Loucy (cell line): ENCODE measurements at regions not wholly inside any gene's neighbourhood (a gene's known extent, or its start where the extent isn't known, plus 50 kb on each side); places are given as distances from the start of the nearest gene placed in this dataset.

Experiments
- H2AFZ ChIP-seq: fragments of 200-600 bp; sonication (generic); 2 replicates; pipeline ENCODE4 v1.6.0; 2016; ENCODE audit warnings: antibody characterized with exemption, mild to moderate bottlenecking, low read length, moderate library complexity
- H3F3A ChIP-seq: fragments of 200-600 bp; 2 replicates; pipeline ENCODE4 v1.6.0; 2016; ENCODE audit warnings: antibody characterized with exemption, low read depth, mild to moderate bottlenecking
- H3K27me3 ChIP-seq: fragments of 200-600 bp; sonication (generic); 2 replicates; pipeline ENCODE4 v1.6.1; 2014; ENCODE audit warnings: low read length, mild to moderate bottlenecking; ENCODE audit not compliant: insufficient read depth, poor library complexity, severe bottlenecking
- H3K36me3 ChIP-seq: fragments of 200-600 bp; sonication (generic); 2 replicates; pipeline ENCODE4 v1.6.1; 2016; ENCODE audit warnings: low read length; ENCODE audit not compliant: insufficient read depth
- H3K4me1 ChIP-seq: fragments of 200-600 bp; sonication (generic); 2 replicates; pipeline ENCODE4 v1.5.1; 2014; ENCODE audit warnings: low read length, mild to moderate bottlenecking; ENCODE audit not compliant: insufficient read depth, poor library complexity, severe bottlenecking
- H3K4me2 ChIP-seq: fragments of 200-600 bp; sonication (generic); 2 replicates; pipeline ENCODE4 v1.6.0; 2014; ENCODE audit warnings: antibody characterized with exemption, low read length, low read depth, mild to moderate bottlenecking; ENCODE audit not compliant: poor library complexity, severe bottlenecking
- H3K4me3 ChIP-seq: fragments of 200-600 bp; sonication (generic); 2 replicates; pipeline ENCODE4 v1.5.1; 2014; ENCODE audit warnings: low read length, mild to moderate bottlenecking, mixed read lengths; ENCODE audit not compliant: poor library complexity, severe bottlenecking
- H3K79me2 ChIP-seq: fragments of 200-600 bp; sonication (generic); 2 replicates; pipeline ENCODE4 v1.6.1; 2014; ENCODE audit warnings: low read length; ENCODE audit not compliant: insufficient read depth
- H3K9ac ChIP-seq: fragments of 200-600 bp; sonication (generic); 2 replicates; pipeline ENCODE4 v1.6.0; 2014; ENCODE audit warnings: mild to moderate bottlenecking, low read depth, low read length, moderate library complexity; ENCODE audit not compliant: poor library complexity, severe bottlenecking
- H3K9me2 ChIP-seq: fragments of 200-600 bp; sonication (generic); replicated peaks from 2 replicates; pipeline ENCODE4 v1.6.1; 2016; ENCODE audit warnings: low read depth, low read length, mixed read lengths
- H3K9me3 ChIP-seq: fragments of 200-600 bp; sonication (generic); 2 replicates; pipeline ENCODE4 v1.6.1; 2014; ENCODE audit warnings: mild to moderate bottlenecking, antibody characterized with exemption, low read length, low read depth; ENCODE audit not compliant: insufficient read depth
- H4K20me1 ChIP-seq: fragments of 200-600 bp; sonication (generic); 2 replicates; pipeline ENCODE4 v1.6.0; 2014; ENCODE audit warnings: antibody characterized with exemption, low read length, mild to moderate bottlenecking; ENCODE audit not compliant: insufficient read depth, poor library complexity, severe bottlenecking
- EZH2phosphoT487 ChIP-seq: fragments of 200-600 bp; IDR thresholded peaks from 2 replicates; pipeline ENCODE4 v1.6.1; 2018; ENCODE audit warnings: antibody characterized with exemption, mild to moderate bottlenecking, moderate library complexity, borderline replicate concordance
- TF ChIP-seq, protein P1 (sequence below): fragments of 200-600 bp; sonication (generic); conservative IDR thresholded peaks from 2 replicates; pipeline ENCODE4 v1.5.1; 2014; ENCODE audit warnings: mild to moderate bottlenecking, antibody characterized with exemption, low read length

DNA sequence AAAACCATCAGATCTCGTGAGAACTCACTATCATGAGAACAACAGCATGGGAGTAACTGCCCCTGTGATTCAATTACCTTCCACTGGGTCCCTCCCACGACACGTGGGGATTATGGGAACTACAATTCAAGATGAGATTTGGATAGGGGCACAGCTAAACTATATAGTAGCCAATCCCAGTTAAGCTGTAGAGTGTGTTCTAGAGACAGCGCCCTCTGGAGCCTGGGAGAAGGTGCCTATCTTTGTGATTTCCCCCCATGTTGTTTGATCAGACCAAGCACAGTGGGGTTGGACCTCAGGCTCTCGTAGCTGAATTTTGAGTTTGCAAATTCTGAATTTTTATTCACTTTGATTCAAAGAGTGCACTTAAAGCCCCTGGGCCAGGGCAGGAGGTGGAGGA is 108.2 kb upstream of the TWIST2 start:
- Histone ChIP-seq H3K9me2 (no peaks in the 10 kb centered on the region), H3K79me2 (no peaks in the 10 kb centered on the region), H3K4me3 (no peak overlapping the region), H3K9ac (no peak overlapping the region), H3F3A (no peaks in the 10 kb centered on the region), H3K36me3 (no peaks in the 10 kb centered on the region), H4K20me1 (no peaks in the 10 kb centered on the region), H3K27me3 (no peaks in the 10 kb centered on the region), H3K9me3 (no peaks in the 10 kb centered on the region; the same call in 1 of the 2 replicates), H3K4me2 (no peak overlapping the region), H3K4me1 (no peaks in the 10 kb centered on the region), H2AFZ (no peak overlapping the region)
- TF ChIP-seq EZH2phosphoT487: no peak
- TF ChIP-seq, protein P1, sequence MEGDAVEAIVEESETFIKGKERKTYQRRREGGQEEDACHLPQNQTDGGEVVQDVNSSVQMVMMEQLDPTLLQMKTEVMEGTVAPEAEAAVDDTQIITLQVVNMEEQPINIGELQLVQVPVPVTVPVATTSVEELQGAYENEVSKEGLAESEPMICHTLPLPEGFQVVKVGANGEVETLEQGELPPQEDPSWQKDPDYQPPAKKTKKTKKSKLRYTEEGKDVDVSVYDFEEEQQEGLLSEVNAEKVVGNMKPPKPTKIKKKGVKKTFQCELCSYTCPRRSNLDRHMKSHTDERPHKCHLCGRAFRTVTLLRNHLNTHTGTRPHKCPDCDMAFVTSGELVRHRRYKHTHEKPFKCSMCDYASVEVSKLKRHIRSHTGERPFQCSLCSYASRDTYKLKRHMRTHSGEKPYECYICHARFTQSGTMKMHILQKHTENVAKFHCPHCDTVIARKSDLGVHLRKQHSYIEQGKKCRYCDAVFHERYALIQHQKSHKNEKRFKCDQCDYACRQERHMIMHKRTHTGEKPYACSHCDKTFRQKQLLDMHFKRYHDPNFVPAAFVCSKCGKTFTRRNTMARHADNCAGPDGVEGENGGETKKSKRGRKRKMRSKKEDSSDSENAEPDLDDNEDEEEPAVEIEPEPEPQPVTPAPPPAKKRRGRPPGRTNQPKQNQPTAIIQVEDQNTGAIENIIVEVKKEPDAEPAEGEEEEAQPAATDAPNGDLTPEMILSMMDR: no peak

DNA sequence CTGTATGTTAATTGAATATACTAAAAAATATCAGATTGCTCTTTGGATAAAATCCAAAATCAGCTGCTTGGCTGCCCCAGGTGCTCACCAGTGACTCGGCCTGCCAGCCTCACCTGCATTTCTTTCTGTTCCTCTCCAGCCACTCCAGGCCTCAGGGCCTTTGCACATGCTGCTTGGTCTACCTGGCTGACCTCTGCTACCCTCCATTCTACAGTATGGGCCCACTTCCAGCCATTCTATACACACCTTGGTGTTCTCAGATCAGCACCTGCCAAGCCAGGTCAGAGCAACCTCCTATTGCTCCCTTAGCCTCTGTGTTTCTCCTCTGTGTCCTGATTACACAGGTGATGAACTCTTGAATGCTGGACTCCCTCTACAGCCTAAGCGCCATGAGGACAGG is 106.6 kb upstream of the TWIST2 start:
- H3K9ac ChIP-seq: no peak overlapping the region
- no peaks in the 10 kb centered on the region for H3K4me1 ChIP-seq
- no peaks in the 10 kb centered on the region for H3K79me2 ChIP-seq
- no peaks in the 10 kb centered on the region for H3K9me2 ChIP-seq
- no peak overlapping the region for H3K4me3 ChIP-seq
- H3K36me3 ChIP-seq: no peaks in the 10 kb centered on the region
- H4K20me1 ChIP-seq: no peaks in the 10 kb centered on the region
- no peaks in the 10 kb centered on the region for H3K27me3 ChIP-seq
- H3K4me2 ChIP-seq: no peak overlapping the region
- no peak overlapping the region for H2AFZ ChIP-seq
- H3F3A ChIP-seq: no peaks in the 10 kb centered on the region
- H3K9me3 ChIP-seq: no peaks in the 10 kb centered on the region; the same call in 1 of the 2 replicates
- no peak for TF ChIP-seq EZH2phosphoT487
- TF ChIP-seq, protein P1: no peak

DNA sequence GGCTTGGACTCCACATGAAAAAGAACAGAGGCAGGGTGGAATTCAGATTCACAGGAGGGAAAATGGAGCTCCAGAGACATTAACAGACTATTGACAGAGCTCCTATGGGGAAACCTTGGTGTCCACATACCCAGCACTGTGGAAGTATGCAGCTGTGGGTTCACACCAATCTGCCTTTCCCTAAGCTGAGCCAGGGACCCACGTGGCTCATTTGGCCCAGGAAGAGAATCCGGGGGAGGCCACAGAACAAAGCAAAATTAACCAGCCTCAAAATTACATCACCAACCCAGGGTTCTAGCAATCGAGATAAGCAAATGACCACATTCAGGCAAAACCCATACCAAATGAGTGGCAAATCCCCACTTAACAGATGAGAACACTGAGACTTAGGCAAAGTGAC is 105.8 kb upstream of the TWIST2 start:
- no peak overlapping the region for H3K4me2 ChIP-seq
- H2AFZ ChIP-seq: no peak overlapping the region
- TF ChIP-seq, protein P1: no peak
- TF ChIP-seq EZH2phosphoT487: no peak
- H4K20me1 ChIP-seq: no peaks in the 10 kb centered on the region
- H3K36me3 ChIP-seq: no peaks in the 10 kb centered on the region
- H3K4me3 ChIP-seq: no peak overlapping the region
- no peaks in the 10 kb centered on the region for H3F3A ChIP-seq
- H3K9me3 ChIP-seq: no peaks in the 10 kb centered on the region; the same call in 1 of the 2 replicates
- no peaks in the 10 kb centered on the region for H3K79me2 ChIP-seq
- no peaks in the 10 kb centered on the region for H3K9me2 ChIP-seq
- no peaks in the 10 kb centered on the region for H3K27me3 ChIP-seq
- H3K9ac ChIP-seq: no peak overlapping the region
- H3K4me1 ChIP-seq: no peaks in the 10 kb centered on the region
